ENCODE measurements at regions not wholly inside any gene's neighbourhood (a gene's known extent, or its start where the extent isn't known, plus 50 kb on each side); places are given as distances from the start of the nearest gene placed in this dataset.

DNA sequence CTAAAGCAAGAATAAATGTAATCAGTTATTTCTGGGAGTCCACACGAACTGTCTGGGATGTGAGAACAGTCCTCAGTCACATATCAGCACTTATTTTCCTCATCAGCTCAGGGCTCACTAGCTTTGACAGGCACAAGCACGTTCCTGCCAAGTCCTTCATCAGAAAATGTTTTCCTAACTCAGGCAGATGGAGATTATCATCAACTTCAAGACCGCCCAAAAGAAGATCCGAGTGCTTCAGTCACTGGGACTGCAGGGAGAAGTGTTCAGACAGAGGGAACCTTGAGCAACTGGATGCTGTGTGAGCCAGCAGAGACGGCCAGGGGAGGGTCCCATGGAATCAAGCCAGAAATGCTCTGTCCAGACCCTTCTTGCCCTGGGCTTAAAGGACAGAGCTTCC, 189.4 kb downstream of the NXNL2 start:
- TF ChIP-seq, protein P1, sequence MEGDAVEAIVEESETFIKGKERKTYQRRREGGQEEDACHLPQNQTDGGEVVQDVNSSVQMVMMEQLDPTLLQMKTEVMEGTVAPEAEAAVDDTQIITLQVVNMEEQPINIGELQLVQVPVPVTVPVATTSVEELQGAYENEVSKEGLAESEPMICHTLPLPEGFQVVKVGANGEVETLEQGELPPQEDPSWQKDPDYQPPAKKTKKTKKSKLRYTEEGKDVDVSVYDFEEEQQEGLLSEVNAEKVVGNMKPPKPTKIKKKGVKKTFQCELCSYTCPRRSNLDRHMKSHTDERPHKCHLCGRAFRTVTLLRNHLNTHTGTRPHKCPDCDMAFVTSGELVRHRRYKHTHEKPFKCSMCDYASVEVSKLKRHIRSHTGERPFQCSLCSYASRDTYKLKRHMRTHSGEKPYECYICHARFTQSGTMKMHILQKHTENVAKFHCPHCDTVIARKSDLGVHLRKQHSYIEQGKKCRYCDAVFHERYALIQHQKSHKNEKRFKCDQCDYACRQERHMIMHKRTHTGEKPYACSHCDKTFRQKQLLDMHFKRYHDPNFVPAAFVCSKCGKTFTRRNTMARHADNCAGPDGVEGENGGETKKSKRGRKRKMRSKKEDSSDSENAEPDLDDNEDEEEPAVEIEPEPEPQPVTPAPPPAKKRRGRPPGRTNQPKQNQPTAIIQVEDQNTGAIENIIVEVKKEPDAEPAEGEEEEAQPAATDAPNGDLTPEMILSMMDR (IDR thresholded peaks at IDR 0.05; ENCODE audit: insufficient read depth, low read depth, low read length), result no peak
- H3K4me3 ChIP-seq (ENCODE audit: low read depth, low read length), result no peak overlapping the region
- DNase-seq (ENCODE audit: low read depth), result no peak

DNA sequence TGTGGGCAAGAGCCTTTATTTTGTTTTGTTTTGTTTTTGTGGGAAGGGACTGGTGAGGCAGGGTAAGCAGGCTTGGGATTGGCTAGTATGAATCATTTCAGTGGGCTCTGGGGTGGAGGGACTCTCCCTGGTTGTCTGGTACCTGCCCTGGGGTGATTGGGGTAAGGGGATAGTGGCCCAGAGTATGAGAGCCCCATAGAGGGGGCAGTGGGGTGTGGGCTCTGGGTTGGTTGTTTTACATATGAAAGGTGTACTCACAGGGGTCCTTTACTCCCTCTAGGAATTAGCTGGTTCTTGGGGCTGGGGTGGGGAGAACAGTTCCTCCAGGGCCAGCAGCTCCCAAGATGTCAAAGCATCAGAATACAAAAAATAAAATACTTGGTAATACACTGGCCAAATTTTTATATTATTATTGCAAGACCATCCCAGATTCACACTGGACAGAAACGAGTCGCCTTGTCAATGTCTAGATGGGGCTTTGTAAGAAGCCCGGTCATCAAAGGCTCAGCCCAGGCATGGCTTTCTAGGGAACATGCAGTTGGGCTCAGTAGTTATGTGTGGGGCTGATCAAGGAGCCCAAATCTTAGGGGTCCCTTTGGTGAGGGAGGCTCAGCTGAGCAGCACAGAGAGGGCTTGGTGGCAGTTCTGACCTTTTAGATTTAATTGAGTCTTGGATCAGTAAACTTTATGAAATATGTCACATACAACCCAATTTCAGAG, 190.5 kb downstream of the NXNL2 start:
- no peak for DNase-seq (ENCODE audit: low read depth)
- TF ChIP-seq, protein P1 (IDR thresholded peaks at IDR 0.05; ENCODE audit: insufficient read depth, low read depth, low read length), result no peak
- no peak overlapping the region for H3K4me3 ChIP-seq (ENCODE audit: low read depth, low read length)

DNA sequence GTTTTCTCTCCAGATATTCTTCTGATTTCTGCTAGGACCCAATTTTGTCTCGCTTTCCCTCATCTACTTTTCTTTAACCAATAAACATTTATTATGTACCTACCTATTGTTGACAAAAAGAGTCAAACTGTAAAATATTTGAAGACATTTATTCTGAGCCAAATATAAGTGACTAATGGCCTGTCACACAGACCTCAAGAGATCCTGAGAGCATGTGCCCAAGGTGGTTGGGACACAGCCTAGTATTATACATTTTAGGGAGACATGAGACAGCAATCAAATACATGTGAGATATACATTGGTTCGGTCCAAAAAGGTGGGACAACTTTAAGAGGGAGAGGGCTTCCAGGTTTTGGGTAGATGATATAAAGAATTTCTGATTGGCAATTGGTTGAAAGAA, 191.8 kb downstream of the NXNL2 start:
- H3K4me3 ChIP-seq (ENCODE audit: low read depth, low read length), result no peak overlapping the region
- no peak for DNase-seq (ENCODE audit: low read depth)
- TF ChIP-seq, protein P1 (IDR thresholded peaks at IDR 0.05; ENCODE audit: insufficient read depth, low read depth, low read length), result no peak

DNA sequence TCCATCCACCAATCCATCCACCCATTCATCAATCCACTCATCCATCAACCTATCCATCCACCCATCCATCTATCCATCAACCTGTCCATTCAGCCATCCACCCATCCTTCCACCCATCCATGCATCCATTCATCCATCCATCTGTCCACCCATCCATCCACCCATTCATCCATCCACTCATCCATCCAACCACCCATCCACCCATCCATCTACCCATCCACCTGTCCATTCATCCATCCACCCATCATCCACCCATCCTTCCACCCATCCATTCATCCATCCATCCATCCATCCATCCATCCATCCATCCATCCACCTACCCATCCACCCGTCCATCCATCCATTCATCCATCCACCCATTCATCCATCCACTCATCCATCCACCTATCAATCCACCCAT, 195.8 kb downstream of the NXNL2 start:
- no peak overlapping the region for H3K4me3 ChIP-seq (ENCODE audit: low read depth, low read length)
- TF ChIP-seq, protein P1 (IDR thresholded peaks at IDR 0.05; ENCODE audit: insufficient read depth, low read depth, low read length), result no peak
- DNase-seq (ENCODE audit: low read depth), result no peak

DNA sequence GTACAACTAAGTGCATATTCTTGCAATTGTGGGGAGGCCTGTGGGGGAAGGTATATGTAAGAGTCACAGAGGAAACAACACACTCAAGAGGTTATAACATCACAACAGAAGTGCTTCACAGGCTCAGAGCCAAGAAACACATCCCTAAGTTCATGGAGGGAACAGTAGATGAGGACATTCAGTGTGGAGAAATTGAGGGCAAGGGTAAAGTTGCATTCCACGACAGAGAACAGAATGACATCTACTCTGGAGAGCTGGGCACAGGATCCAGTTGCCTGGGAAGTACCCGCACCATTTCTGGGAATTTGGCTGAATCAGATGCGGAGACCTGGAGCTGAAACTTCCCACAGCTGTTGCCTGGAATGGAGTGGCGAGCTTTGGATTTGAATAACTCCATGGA, 197.2 kb downstream of the NXNL2 start:
- DNase-seq (ENCODE audit: low read depth), result peak; percentile 74
- TF ChIP-seq, protein P1 (IDR thresholded peaks at IDR 0.05; ENCODE audit: insufficient read depth, low read depth, low read length), result no peak
- no peak overlapping the region for H3K4me3 ChIP-seq (ENCODE audit: low read depth, low read length)

DNA sequence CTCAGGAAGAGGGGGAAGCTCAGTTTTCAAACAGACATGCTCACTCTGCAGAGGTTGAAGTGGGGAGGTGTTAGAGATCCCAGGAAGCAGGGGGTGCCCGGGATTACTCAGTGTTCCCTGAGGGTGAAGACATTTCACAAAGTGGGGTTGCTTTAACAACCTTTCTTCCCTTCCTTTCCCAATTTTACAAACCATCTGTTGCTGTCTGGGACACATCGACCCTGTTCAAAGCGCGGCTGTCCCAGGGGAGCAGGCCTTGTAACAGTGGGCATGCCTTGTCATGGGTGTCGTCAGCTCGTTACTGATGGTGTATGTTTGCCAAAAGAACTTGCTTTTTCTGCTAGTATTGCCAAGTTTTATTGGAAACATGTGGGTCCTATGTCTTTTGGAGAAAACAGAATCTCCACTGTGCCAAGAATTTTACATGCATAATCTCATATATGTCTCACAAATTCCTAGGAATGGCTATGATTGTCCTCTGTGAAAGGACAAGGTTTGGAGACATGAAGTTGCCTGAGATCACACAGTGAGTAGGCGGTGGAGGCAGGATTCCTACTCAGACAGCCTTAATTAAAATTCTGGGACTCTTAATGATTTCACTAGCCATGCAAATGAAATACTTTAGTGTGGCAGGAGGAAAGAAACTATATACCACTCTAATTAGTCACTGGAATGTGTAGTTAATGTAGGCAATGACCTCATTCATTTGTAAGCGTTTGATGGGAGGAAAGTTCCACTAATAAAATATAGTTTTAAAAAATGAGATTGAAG, 198.9 kb downstream of the NXNL2 start:
- no peak overlapping the region for H3K4me3 ChIP-seq (ENCODE audit: low read depth, low read length)
- TF ChIP-seq, protein P1 (IDR thresholded peaks at IDR 0.05; ENCODE audit: insufficient read depth, low read depth, low read length), result no peak
- DNase-seq (ENCODE audit: low read depth), result peak; percentile 77

All from fibroblast of villous mesenchyme (primary cell).